ENCODE measurements at regions not wholly inside any gene's neighbourhood (a gene's known extent, or its start where the extent isn't known, plus 50 kb on each side); places are given as distances from the start of the nearest gene placed in this dataset.

DNA sequence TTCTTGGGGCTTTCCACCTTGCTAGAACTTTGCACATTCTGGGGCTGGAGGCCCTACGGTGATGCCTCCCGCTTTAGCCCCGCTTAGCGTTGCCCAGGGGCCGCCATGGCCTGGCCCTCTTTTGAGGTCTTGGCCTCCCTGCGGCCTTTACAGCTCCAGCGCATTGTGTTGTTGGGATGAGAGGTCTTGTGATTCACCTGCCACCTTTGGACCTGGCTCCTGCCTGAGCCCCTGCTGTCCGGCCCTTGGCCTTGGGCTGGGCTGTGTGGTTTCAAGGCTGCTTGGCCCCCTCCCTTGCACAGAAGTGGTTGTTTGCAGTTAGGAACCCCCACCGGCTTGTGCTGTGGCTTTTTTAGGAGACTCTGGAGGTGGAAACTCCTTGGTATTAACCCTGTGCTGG is 61.0 kb upstream of the CDH4 start:
- no peak for DNase-seq

DNA sequence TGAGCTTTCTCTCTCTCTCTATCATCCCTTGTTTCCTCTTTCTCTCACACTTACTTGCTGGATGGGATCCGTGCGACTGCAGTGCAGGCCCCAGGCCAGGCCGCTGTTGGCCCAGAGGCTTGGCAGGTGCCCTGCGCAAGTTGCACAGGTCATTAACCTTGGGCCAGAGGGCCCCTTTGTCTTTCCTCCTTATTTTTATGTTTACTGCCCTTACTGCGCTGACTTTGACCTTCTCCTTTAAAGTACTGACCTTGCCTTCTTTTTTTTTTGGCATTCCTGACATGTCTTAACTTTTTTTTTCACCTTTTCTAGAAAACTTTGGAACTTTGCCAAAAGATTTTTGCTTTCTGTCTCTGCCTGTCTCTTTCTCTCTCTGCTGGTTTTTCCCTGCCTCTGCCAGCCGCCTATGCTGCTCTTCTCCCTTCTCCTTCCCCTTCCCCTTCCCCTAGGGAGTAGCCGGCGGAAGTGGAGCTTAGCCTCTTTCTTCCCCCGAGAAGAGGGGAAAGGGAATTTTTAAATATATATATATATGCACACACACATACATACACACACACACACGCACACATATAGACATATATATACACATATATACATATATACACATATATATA is 59.6 kb upstream of the CDH4 start:
- no peak for DNase-seq

- DNase-seq: no peak
Measured at GRCh38 chr20:61193164-61193563, 58.9 kb upstream of the CDH4 start.
